Fibroblast of peridontal ligament (primary cell): ENCODE measurements at regions not wholly inside any gene's neighbourhood (a gene's known extent, or its start where the extent isn't known, plus 50 kb on each side); places are given as distances from the start of the nearest gene placed in this dataset.
"Not testable (repeated sequence)": the region's sequence is repeated elsewhere in the genome, so short reads cannot be mapped to it uniquely, and the experiment has no call there.

Experiments used
- DNase-seq: peaks from one replicate; pipeline ENCODE4 v3.0.0-alpha.2; 2010; ENCODE audit errors: extremely low read depth

DNA sequence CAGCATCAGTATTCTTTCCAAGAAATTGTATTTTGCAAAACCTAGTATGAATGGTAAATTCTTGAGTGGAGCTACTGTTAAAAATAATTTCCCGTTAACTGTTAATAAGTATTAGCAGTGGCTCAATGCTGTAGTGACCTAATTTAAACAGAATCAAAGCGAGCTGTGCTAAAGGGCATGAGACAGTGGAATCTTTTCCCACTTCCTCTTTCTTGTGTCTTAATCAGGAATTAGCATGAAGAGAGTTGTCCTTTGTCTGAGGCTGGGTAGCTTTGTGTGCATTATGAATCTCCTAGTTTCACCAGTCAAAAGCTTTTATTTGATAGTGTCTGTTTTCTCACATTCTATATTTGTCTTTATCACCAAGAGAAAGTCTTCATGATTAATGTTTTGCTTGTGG is 298.8 kb upstream of the GCFC2 start:
- no peak for DNase-seq

DNA sequence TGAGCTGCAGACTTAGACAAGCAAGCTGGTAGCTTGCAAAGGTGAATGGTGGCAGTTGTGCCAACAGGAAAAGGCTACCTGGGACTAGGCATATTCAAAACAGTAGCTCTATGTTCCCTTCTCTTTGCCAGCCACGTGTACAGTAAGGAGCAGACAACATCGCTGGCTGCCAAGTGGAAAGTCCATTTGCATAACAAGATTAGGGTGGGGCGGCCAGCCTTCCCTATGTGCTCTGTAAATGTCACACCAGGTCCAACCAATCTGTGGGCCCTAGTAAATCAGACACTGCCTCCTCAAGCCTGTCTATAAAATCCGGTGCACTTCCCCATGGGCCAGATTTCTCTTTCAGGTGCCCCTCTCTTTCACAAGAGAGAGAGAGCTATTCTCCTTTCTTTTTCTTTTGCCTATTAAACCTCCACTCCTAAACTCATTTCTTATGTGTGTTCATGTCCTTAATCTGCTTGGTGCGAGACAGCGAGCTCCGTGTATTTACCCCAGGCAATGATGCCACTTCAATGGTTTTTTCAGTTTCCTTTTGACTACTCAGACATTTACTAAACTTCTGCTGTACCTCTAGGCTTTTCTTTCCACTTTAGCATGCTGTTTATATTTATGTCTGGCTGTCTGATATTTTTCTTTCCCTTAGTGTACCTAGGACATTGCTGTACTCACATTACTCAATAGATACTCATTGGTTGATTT is 297.4 kb upstream of the GCFC2 start:
- DNase-seq: no peak

DNA sequence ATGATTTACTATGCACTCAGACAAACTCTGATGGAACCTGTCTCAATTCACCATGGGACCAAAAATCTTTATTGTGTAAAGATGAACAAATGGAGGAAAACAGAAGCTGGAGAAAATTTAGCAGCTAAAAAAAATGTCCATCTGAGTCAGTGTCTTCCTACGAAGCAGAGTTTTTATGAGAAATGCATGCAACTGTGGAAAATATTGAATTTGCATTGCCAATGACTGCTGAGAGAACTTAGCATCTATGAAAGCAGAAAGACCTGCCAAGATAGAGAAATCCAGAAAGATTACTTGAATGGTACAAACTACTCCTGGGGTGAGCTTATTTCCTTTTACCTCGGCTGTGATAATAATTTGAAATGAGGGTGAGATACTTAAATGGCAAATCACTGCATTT is 289.7 kb upstream of the GCFC2 start:
- DNase-seq: no peak

DNA sequence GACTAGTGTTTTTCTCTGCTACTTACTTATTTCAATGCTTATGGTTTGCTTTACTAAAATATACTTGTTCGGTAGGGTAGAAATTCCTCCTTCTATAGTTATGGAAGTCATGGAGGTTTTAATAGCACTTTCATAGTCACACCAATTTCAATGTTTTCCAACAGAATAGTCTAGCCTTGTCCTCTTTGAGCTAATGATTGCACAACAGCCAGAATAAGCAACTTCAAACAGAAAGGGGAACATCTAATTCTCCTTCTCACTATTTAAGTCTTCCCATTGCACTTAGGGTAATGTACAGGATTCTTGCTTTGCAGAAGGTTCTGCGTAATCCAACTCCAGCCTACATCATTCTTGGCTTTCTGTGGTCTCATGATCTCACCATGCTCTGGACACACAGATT is 287.7 kb upstream of the GCFC2 start:
- no peak for DNase-seq

DNA sequence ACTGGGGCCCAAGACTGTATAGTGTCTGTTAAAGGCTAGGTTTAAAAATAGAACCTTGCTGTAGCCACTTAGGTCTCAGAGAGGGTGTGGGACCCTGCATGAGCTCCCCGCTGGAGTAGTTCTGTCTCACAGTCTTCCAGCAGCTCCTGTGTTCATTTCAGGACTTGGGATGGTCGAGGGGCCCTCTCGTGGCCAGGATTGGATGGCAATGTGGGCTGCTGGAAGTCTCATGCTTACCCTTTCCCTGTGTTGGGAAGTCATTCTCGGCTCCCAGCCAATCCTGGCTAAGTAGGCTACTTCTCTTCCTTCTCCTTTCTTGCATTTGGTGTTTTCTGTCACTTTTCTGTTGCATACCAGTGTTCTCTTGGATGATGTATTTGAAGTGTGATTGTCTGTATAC is 284.0 kb upstream of the GCFC2 start:
- no peak for DNase-seq

DNA sequence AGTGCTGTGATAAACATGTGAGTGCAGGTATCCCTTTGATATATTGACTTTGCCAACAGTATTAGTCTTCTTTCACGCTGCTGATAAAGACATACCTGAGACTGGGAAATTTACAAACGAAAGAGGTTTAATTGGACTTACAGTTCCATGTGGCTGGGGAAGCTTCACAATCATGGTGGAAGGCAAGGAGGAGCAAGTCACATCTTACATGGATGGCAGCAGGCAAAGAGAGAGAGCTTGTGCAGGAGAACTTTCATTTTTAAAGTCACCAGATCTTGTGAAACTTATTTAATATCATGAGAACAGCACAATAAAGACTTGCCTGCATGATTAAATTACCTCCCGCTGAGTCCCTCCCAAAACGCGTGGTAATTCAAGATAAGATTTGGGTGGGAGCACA is 277.9 kb upstream of the GCFC2 start:
- not testable (repeated sequence) for DNase-seq

DNA sequence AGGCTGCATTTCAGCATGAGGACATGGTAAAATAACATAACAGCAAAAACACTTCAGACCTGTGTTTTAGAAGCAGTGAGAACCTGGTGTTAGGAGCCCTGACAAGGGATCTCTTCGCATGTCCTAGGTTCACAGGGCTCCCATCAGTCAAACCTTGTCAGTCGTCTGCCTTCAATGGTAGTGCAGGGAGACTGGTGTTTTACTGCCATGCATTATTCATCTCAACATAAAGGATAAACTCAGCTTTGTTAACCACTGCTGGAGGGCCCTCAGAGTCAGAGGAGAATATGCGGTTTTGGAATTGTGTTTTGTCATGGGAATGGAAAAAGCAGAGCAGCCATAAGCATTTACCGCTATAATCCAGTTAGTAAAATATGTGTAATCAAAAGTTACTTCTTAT is 275.9 kb upstream of the GCFC2 start:
- DNase-seq: no peak

DNA sequence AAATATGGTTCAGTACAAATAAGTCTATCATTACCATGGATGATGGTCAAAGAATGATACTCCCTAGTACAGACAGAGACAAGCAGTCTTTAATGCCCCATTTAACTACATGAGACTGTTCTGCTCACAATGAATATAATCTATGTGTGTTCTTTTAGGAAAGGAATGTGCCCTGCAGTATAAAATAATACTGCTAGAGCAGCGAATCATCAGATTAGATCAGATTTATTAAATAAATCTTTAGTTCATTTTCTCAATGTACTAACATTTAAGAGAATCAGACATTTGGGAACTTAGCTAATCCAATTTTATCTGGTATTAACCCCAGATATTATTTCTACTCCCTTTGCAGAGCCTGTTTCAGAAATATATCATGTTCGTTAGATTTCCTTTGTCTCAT is 272.0 kb upstream of the GCFC2 start:
- no peak for DNase-seq

DNA sequence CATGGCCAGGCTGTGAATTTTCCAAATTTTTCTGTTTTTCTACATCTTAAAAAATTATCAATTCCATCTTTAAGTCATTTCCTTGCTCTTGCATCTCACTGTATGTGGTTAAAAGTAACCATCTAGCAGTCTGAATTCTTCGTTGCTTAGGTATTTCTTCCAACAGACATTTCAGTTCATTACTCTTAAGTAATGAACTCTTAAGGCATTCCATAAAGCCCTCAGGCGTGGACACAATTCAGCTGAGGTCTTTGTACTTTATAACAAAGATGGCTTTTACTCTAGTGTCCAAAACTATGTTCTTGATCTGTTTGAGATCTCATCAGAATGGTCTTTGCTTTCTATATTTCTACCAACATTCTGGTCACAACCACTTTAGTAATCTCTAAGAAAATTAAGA is 253.9 kb upstream of the GCFC2 start:
- no peak for DNase-seq

DNA sequence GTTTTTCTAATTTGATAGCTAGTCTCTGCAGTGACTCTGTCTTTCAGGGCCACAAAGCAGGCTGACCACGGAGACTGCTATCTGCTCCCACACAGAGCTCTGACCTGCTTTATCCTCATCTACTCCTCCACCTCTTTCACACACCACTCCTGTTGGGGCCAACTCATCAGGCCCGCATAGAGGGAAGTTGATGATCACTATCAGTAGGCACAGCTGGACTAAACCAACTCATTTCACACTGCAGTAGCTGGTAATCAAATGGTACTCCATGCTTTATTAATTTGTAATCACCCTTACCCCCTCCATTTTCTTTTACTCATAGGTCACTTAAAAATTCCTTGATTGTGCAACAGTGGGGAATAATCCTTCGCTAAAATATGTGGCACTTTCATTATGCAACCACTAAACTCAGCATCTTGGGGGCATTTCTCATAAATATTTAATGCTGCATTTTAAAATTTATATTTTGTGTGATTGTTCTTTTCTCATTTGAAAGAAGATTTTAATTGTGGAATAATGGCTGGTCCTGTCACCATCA is 249.8 kb upstream of the GCFC2 start:
- DNase-seq: no peak

DNA sequence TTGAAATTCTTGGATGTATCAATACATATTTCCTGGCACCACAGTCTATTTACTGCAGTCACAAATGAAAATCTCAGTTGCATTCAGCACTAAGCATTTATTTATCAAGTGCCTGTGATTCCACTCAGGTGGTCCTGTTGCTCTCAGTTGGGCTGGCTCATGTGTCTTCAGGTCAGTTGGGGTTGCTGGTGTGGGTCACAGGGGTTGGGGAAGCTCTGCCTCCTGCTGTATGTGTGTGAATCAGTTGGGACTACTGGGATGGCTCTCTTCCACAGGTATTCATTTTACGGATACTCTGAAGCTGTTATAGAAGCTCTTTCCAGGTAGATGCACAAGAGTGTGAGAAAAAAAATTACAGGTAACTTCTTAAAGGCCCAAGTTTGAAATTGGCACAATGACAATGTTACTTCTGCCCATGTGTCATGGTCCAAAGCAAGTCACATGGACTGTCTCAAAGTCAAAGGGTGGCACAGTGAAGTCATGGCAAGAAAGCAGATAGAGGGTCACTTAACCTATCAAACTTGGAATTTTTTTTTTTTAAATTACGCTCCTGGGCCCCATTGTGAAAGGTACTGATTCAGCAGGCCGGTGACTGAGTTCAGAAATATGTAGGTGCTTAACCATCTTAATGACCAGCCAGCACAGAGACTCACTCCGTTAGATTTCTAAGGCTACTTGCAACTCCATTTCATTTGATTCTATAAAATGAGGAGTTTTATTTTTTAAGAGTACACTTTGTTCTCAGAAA is 249.2 kb upstream of the GCFC2 start:
- DNase-seq: no peak

DNA sequence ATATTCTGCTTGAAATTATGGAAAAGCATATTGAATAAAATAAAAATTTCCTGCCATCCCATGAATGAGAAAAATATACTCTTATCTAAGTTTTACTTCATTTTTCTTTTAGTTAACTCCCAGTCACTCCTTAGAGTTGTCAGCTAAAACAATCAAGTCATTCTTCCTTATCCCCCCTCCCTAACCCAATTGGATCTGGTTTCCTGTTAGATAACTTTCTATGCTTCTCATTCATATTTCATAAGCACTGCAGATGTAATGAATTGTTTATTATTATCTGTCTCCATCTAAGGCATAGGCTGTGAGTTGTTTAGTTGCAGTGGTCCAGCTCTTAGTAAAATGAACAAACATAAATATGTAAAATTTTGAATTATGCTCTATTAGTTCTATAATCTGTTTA is 244.0 kb upstream of the GCFC2 start:
- DNase-seq: no peak

DNA sequence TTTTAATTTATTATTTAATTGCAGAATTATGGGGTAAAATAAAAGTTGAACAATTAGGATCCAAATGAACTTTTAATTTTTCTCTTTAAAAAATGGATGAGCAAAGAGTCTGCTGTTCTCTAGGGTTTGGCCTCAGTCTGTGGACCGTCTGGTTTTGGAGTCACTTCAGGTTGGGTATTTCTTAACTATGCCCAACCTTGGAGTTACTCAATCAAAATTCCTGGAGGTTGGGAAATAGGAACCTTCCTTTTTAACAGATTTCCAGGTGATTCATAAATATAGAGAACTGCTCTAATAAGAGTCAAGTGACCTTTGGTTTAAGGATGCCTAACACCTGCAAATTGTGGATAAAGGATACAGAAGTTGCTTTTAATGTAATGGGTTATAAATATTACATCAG is 241.5 kb upstream of the GCFC2 start:
- no peak for DNase-seq

DNA sequence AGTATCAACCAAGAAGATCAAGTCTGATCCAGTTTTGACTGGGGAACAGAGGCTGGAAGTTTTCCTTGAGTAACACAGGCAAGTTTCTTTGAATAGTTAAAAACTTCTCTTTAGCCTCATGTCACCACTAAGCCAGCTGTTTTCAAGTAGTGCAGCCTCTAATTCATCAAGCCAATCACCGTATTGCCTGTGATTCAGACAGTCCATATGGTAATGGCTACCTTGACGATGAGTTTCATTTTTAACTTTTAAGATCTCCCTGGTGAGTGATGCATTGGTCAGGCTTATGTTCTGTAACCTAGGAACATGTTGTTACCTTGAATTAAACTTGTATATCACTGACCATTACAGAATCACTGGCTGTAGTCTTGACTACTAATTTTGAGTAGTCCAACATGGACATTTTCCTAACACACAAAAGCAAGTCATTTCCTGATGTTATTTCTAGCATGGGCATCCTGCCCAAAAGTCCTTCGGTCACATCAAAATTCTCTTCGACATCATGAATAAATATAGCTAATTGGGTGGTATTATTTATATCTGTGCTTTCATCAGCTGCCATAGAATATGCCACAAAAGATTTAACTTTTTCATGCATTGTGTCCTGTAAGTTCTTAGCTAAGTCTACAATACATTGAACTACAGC is 238.8 kb upstream of the GCFC2 start:
- DNase-seq: no peak

DNA sequence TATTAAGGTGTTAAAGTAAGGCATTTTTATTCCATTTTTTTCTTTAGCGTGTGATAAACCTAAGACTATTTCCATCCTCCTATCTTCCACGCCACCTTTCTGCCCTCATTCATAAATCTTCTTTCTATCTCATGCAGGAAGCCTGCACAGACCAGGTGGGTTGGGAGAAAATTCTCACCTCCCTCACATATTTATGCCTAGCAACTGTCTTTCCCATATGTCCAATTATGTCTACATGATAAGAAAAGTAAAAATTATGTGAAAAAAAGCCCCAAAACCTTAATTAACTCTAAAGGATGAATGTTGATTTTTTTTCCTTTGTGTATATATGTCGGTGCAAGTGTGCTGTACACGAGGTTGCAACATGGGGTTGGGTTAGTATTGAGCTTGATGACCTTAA is 225.6 kb upstream of the GCFC2 start:
- no peak for DNase-seq

DNA sequence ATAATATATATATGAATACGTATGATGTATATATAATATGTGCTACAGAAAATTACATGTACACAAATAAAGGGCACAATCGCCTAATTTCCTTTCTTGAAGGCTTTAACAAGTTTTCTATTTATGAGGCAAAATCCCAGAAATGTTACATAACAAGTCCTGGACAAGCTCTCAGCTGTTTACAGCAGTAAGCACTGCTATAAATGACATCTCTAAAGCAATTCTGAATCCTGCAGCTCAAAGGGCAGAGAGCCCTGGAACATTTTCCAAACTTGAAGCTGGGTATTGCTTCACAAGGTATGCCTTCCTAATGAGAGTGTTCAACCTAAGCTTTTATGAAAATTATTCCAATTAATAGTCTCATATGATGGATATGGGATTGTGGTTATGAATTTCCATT is 222.3 kb upstream of the GCFC2 start:
- DNase-seq: no peak

DNA sequence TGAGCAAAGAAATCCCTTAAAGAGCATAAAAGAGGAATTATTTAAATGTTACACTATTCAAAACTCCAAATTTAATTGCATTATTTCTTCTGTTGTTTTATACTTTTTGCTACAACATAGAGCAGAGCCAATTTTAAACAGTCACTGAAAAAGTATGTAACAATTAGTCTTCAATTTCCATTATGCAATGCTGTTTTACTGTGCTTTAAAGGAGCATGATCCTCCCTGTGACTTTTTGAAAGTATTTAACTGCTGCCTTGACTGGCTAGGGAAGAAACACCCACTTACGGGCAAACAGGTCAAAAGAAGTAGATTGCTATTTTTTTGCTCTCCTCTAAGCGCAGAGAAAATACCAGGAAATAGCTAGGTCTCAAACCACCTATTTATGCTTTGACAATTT is 217.4 kb upstream of the GCFC2 start:
- no peak for DNase-seq

DNA sequence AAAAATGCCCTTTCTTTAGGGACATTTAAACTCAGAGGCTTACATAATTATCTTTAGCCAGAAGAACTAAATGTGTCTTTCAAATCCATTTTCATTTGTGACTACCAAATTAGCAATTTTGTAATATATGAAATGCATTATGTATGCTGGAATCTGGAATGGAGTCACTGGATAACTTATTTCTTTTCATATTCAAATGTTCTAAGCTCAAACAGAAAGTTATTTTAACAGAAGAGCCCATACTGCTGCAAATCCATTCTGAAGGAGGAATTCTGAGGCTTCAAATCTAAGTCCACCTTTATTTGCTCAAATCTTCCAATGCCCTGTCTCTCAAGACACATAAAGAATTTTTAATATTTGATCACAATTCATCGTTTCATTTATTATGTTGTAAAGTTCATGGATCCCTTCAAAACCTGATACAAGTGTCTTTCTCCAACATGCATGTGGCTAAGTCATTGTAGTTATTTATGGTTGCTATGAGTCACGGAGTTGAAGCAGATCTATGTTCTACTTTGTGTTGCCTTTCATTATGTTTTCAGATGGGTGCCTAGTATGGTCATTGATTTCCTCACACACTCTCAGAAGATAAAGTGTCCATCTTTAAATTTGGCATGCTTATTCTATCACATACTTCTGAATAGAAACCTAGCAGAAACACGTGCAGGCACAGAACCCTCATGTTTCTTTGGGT is 214.8 kb upstream of the GCFC2 start:
- no peak for DNase-seq

DNA sequence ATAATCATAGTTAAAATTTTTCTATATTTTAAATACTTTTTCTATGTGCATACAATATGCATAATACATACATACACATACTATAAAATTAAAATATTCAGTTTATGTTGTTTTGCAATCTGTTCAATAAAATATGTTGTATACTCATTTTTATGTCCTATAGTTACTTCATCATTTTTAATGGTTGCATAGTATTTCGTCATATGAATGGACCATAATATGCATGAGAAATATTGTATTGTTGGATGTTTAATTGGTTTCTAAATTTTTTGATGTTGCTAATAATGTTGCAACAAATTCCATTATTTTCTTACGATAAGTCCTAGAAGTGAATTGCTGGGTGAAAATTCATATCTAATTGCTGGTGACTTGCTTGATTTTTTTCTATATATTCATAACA is 211.5 kb upstream of the GCFC2 start:
- DNase-seq: no peak

DNA sequence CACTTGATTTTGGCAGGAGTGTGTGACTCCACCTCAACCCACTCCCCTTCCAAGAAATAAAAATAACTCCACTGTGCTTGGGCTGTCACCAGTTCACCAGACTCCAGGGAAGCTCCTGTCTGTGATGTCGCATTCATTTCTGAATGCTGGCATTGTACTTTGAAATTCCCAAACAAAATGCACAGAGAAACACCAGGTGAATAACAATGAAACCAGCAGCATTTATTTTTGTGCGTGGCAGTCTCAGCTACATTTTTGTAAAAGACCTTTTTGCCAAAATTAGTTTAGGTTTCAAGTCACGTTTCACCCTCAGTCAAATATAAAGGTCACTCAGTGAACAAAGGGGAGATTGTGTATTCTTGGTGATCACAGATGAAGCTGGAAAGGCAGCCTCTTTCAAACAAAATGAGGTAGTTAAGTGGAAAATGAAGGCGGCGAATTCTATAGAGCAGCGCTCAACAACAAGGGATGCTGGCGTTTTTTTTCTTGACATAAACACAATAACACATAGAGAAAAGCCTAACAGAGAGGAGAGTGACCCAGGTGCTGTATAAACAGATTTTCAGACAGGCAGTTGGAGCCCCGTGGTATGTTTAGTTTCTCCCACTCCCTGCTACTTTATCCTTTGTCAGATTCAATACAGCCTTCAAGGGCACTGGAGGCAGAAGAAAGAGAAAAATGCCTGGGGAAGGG is 210.3 kb upstream of the GCFC2 start:
- no peak for DNase-seq

DNA sequence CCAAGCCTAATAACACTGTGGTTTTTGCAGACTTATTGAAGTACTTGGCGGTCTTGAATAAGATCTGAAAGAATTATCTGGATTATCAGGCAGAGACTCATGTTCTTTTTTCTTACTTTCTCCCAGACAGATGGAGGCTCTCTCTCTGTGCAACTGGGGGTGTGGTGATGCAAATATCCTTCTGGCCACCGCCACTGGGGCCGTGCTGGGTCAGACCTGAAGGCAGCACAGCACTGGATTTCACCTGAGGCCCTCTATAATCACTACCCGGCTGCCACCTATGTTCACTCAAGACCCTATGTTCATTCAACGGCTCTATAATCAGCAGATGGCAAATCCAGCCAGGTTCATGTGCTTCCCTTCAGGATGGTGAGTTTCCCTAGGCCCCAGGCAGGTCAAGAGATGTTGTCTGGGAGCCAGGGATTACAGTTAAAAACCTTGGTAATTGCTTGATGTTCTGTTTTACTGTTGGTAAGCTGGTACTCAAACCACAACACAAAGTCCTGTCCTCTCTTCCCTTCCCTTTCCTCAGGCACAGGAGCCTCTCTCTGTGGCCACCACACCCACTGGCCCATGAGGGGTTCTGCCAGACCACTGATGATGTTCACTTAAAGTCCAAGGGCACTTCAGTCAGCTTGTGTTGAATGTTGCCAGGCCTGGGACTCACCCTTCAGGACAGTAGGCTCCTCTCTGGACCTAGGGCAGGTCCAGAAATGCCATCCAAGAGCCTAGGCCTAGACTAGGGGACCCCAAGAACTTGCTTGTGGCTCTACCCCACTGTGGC is 205.3 kb upstream of the GCFC2 start:
- DNase-seq: no peak
